ENCODE measurements at regions not wholly inside any gene's neighbourhood (a gene's known extent, or its start where the extent isn't known, plus 50 kb on each side); places are given as distances from the start of the nearest gene placed in this dataset.
"Not testable (repeated sequence)": the region's sequence is repeated elsewhere in the genome, so short reads cannot be mapped to it uniquely, and the experiment has no call there.

DNA sequence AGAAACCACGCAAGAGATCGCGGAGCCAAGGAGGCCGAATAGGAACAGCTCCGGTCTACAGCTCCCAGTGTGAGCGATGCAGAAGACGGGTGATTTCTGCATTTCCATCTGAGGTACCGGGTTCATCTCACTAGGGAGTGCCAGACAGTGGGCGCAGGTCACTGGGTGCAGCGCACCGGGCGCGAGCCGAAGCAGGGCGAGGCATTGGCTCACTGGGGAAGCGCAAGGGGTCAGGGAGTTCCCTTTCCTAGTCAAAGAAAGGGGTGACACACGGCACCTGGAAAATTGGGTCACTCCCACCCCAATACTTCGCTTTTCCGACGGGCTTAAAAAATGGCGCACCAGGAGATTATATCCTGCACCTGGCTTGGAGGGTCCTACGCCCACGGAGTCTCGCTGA lies 94.9 kb upstream of the NEK3 start:
- 90% methylated on average over 7 of the region's 24 CpGs for WGBS (ENCODE audit: insufficient coverage, low coverage, low lambda C conversion rate, missing lambda C conversion rate)
- H3K36me3 ChIP-seq; H3K27ac ChIP-seq; H3K4me3 ChIP-seq; H3K27me3 ChIP-seq; intact Hi-C loops (cut with DNase I); H3K4me1 ChIP-seq; ATAC-seq; DNase-seq; H3K9me3 ChIP-seq: not testable (repeated sequence)

DNA sequence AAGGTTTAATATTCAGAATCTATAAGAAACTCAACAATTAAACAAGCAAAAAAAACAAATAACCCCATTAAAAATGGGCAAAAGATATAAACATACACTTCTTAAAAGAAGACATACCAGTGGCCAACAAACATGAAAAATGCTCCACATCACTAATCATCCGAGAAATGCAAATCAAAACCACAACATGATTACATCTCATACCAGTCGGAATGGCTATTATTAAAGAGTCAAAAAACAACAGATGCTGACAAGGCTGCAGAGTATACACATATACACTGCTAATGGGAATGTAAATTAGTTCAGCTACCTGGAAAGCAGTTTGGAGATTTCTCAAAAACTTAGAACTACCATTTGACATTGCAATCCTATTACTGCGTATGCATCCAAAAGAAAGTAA lies 81.4 kb upstream of the NEK3 start:
- not testable (repeated sequence) for H3K4me3 ChIP-seq, H3K4me1 ChIP-seq

DNA sequence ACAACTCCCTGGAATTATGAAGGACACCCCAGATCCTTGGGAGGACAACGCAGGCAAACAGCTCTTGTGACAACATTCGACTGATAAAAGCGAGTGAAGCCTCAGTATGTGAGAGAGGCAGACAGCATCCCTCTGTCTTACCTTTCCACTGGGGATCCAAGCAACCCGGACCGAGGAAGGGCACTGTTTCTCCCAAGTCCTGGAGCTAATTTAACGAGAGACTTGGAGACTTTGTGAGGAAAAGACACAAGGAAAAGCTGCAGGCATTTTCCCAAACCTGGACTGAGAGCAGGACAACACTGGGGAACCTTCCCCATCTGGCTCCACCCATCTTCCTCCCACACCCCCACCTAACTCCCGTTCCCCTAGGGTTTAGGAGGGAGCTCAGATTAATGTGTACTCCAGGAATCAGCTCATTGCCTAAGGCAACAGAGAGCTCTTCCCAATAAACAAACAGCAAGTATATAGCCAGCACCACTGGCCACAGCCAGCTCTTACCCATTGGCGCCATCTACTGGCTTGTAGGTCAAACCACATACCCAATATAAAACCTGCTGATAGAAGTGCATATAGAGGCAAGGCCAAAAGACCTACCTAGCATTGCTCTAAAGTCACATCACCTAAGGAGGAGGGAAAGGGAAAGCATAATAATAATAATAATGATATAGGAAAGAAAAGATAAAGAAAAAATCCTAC lies 76.7 kb upstream of the NEK3 start:
- H3K9me3 ChIP-seq; H3K27me3 ChIP-seq; H3K27ac ChIP-seq; H3K36me3 ChIP-seq; H3K4me3 ChIP-seq; H3K4me1 ChIP-seq; intact Hi-C loops (cut with DNase I): not testable (repeated sequence)
- DNase-seq (peak; percentile 31 to 67 (median 65)), ATAC-seq (peak; percentile 99 to 100 (median 100))
- TF ChIP-seq, protein P1, sequence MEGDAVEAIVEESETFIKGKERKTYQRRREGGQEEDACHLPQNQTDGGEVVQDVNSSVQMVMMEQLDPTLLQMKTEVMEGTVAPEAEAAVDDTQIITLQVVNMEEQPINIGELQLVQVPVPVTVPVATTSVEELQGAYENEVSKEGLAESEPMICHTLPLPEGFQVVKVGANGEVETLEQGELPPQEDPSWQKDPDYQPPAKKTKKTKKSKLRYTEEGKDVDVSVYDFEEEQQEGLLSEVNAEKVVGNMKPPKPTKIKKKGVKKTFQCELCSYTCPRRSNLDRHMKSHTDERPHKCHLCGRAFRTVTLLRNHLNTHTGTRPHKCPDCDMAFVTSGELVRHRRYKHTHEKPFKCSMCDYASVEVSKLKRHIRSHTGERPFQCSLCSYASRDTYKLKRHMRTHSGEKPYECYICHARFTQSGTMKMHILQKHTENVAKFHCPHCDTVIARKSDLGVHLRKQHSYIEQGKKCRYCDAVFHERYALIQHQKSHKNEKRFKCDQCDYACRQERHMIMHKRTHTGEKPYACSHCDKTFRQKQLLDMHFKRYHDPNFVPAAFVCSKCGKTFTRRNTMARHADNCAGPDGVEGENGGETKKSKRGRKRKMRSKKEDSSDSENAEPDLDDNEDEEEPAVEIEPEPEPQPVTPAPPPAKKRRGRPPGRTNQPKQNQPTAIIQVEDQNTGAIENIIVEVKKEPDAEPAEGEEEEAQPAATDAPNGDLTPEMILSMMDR (IDR thresholded peaks at IDR 0.05), result peak; percentile 62 to 64 (median 64)
- 0% methylated on average over 2 of the region's 8 CpGs for WGBS (ENCODE audit: insufficient coverage, low coverage, low lambda C conversion rate, missing lambda C conversion rate)

More for the DNA sequence above, 81.4 kb upstream of the NEK3 start:
- intact Hi-C loops (cut with DNase I); H3K27ac ChIP-seq; ATAC-seq; DNase-seq; H3K36me3 ChIP-seq; H3K9me3 ChIP-seq; H3K27me3 ChIP-seq: not testable (repeated sequence)
- WGBS (ENCODE audit: insufficient coverage, low coverage, low lambda C conversion rate, missing lambda C conversion rate), result 88% methylated on average over 1 of the region's 3 CpGs

DNA sequence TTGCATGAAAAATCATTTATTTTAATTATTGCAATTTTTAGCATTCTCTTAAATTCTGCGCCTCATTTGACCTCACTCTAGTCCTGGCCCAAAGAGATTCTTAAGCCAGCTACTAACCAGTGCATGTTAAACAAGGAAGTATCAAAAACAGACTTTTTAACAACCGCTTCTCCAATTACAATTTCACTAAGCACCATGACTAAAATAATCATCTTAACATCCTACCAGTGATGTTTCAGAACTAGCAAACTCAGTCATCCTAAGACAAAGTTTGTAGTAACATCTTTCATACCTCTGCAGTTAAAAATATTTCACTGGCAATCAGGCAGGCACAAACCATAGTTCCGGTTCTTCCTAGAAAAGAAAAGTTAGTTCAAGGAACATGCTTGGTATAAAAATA lies 75.5 kb upstream of the NEK3 start:
- ATAC-seq; H3K27me3 ChIP-seq; H3K4me3 ChIP-seq; H3K4me1 ChIP-seq; H3K9me3 ChIP-seq; H3K36me3 ChIP-seq; intact Hi-C loops (cut with DNase I); H3K27ac ChIP-seq; DNase-seq: not testable (repeated sequence)
- WGBS (ENCODE audit: insufficient coverage, low coverage, low lambda C conversion rate, missing lambda C conversion rate), result 73% methylated on average over 3 of the region's 3 CpGs

DNA sequence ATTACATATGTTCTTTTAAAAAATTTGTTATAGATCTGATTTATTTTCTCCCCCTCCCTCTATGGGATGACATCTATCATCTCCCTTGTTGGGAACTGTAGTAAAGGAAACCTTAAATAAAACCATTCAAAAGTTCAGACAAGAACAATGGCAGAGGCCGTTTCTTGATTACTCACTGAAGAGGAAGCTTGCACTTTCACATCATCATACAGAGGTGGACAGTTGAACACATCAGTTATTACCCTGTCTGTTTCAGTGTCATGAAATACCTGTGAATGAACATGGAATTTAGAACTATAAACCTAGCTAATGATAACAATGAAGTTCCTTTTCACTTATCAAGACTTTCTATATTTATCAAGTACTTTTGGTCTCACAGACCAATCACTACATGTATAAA lies 63.7 kb upstream of the NEK3 start:
- H3K9me3 ChIP-seq; H3K27ac ChIP-seq; H3K36me3 ChIP-seq; DNase-seq; intact Hi-C loops (cut with DNase I); H3K4me1 ChIP-seq; ATAC-seq; H3K4me3 ChIP-seq; H3K27me3 ChIP-seq: not testable (repeated sequence)
- 50% methylated on average over 1 of the region's 1 CpG for WGBS (ENCODE audit: insufficient coverage, low coverage, low lambda C conversion rate, missing lambda C conversion rate)

DNA sequence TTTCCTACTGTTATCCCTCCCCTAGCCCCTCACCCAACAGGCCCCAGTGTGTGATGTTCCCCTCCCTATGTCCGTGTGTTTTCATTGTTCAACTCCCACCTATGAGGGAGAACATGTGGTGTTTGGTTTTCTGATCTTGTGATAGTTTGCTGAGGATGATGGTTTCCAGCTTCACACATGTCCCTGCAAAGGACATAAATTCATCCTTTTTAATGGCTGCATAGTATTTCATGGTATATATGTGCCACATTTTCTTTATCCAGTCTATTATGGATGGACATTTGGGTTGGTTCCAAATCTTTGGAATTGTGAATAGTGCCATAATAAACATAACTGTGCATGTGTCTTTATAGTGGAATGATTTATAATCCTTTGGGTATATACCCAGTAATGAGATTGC lies 54.5 kb upstream of the NEK3 start:
- DNase-seq; intact Hi-C loops (cut with DNase I); H3K27me3 ChIP-seq; ATAC-seq; H3K4me3 ChIP-seq; H3K36me3 ChIP-seq; H3K4me1 ChIP-seq; H3K9me3 ChIP-seq; H3K27ac ChIP-seq: not testable (repeated sequence)
- 50% methylated on average over 1 of the region's 1 CpG for WGBS (ENCODE audit: insufficient coverage, low coverage, low lambda C conversion rate, missing lambda C conversion rate)

DNA sequence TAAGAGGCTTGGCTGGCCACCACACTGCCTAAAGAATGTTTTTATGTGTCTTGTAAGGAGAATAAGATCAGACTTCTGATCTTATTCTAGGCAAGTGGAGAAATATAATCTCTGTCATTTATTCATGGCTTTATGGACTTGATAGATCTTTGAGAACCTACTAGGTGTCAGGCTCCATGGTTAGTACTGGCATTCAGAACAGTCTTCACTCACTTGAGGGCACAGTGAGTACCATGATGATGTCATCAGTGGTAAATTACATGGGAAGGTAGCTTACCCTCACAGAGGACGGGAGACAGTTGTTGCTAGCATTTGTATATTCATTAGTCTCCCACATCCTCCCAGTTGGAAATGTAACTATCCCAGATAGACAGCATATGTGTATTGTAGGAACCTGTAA lies 53.5 kb upstream of the NEK3 start:
- DNase-seq; H3K9me3 ChIP-seq; ATAC-seq; H3K27me3 ChIP-seq; H3K27ac ChIP-seq; intact Hi-C loops (cut with DNase I); H3K36me3 ChIP-seq; H3K4me1 ChIP-seq; H3K4me3 ChIP-seq: not testable (repeated sequence)
- WGBS (ENCODE audit: insufficient coverage, low coverage, low lambda C conversion rate, missing lambda C conversion rate), result 58% methylated on average over 1 of the region's 1 CpG

DNA sequence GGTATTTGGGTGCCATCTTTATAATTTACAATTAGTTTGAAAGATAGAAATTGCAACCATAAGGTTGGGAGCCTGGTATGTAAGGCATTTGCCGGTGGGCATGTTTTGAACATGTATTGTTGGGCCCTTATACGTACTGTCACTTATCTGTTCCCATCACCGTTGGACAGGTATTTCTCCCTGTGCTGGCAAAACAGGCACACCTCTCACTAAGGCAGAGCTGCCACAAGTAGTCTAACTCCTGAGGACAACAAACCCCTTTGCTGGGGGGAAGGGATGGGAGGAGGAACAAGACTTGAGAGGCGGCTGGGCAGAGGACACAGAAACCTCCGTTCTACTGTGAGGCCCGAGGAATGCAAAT lies 52.0 kb upstream of the NEK3 start:
- H3K27ac ChIP-seq; intact Hi-C loops (cut with DNase I); H3K27me3 ChIP-seq; DNase-seq; H3K9me3 ChIP-seq; H3K4me3 ChIP-seq; H3K4me1 ChIP-seq; H3K36me3 ChIP-seq; ATAC-seq: not testable (repeated sequence)
- WGBS (ENCODE audit: insufficient coverage, low coverage, low lambda C conversion rate, missing lambda C conversion rate), result 84% methylated on average over 5 of the region's 6 CpGs

DNA sequence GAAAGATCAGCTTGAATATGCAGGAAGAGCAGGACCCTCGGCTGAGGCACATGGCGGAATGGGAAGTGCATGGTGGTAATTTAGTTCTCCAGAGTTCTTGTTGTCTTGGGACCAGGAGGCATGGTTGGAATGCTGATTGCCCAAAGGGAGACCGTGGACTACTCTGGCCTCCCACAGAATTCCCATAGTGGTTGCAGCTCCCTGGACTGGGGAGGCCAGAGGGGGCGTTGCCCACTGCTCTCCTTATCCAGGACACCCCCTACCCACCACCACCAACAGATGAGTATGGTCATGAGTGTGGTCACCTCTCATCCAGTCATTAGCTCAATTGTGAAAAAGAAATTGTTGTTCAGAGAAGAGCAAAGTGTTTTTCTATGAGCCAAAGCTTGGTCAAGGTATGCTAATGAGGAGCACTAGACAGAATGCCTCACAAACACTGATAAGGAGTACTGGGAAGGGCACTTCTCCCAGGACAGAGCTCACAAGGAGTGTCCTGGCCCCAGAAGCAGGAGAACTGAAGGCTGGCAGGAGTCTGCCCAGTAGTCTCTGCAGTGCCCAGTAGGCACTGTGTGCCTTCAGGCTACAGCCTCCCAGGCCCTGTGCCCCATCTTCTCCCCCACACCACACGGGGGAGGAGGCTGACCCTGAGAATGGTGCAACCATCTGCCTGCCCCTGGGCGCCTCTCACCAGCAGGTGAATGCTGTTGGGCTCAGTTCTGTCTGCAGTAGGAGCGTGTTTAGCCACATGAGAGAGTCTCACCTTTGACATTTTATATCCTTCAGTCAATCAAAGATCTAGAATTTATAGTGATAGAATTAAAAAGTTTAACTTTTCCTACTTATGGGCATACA lies 51.4 kb upstream of the NEK3 start:
- H3K4me3 ChIP-seq; H3K27ac ChIP-seq; H3K4me1 ChIP-seq; intact Hi-C loops (cut with DNase I); DNase-seq; H3K9me3 ChIP-seq; H3K36me3 ChIP-seq; ATAC-seq; H3K27me3 ChIP-seq: not testable (repeated sequence)
- WGBS (ENCODE audit: insufficient coverage, low coverage, low lambda C conversion rate, missing lambda C conversion rate), result 86% methylated on average over 2 of the region's 7 CpGs
